HG03066 (cell line): ENCODE measurements at regions not wholly inside any gene's neighbourhood (a gene's known extent, or its start where the extent isn't known, plus 50 kb on each side); places are given as distances from the start of the nearest gene placed in this dataset.
"Not testable (repeated sequence)": the region's sequence is repeated elsewhere in the genome, so short reads cannot be mapped to it uniquely, and the experiment has no call there.

ENCODE experiments used
- ATAC-seq: cut with Tn5 transposase; IDR thresholded peaks from one replicate; pipeline ENCODE4 v1.9.1; 2021; ENCODE audit warnings: low read depth; ENCODE audit not compliant: unreplicated experiment

DNA sequence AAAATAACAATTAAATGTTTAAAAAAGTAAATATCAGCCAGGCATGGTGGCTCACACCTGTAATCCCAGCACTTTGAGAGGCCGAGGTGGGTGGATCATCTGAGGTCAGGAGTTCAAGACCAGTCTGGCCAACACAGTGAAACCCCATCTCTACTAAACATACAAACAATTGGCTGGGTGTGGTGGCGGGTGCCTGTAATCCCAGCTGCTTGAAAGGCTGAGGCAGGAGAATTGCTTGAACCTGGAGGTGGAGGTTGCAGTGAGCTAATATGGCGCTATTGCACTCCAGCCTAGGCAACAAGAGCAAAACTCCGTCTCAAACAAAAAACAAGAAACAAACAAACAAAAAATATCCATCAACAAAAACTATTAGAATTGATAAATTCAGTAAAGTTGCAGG lies 77.5 kb downstream of the SNX5 start:
- ATAC-seq: not testable (repeated sequence)

DNA sequence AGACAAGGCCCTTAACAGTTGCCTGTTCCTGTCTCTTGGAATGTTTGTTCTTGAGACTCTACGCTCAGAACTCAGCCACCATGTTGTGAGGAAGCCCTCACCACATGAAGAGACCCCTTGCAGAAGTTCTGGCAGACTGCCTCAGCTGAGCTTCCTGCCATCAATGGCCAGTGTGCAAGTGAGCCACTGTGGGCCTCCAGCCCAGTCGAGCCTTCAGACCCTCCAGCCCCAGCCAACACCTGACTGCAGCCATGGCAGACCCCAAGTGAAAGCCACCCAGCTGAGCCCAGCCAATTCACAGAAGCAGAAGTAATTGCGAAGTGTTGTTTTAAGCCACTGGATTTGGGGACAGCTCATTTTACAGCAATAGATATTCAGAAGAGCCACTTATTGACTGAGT lies 78.3 kb downstream of the SNX5 start:
- no peak for ATAC-seq

- ATAC-seq: no peak
Measured at GRCh38 chr20:17889226-17889625, 79.4 kb downstream of the SNX5 start.

GRCh38 chr20:17888044-17888443 lies 80.5 kb downstream of the SNX5 start:
- no peak for ATAC-seq

DNA sequence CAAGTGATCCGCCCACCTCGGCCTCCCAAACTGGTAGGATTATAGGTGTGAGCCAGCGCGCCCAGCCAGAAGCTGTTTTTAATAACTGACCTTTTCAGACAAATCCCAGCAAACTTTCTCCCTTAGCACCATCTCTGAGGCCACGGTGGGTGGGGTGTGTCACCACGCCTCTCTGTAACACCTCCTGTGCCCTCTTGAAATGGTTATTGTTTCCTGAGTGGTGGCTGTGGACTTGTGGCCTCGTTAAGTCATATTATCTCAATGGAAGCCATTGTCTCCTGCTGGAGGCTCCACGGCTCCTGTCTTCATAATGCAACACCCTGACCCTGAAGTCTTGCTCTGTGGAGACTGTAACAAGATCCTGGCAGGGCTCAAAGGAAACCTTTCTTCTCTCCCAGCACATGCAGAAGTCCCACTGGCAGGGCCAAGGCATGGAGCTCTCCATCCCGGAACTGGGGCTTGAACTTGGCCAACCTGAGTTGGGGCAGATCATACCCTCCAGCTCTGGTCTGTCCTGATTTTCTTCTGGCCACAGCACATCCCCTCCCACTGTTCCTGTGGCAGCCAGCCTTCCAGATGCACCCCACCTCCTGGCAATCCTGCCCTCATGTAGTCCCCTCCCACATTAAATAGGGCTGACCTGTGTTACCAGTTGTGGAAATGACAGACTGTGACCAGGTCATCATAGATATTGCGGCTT lies 81.1 kb downstream of the SNX5 start:
- no peak for ATAC-seq

DNA sequence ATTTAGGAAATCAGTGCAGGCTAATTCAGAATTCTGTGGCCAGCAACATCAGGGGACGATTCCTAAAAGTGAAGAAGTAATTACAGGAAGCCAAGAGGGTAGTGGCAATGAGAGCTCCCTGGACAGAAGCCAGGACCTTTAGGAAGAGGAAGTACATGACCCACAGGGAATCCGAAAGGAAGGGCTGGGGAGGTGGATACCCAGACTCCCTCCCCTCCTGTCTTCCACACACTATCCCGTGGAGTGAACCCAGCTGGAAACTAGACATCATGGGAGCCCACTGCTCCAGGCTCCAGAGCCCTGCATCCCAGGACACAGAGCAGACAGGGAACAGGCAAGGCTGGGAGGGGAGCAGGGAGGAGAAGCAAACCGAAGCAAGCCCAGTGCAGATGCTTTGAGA lies 83.0 kb downstream of the SNX5 start:
- ATAC-seq: no peak

DNA sequence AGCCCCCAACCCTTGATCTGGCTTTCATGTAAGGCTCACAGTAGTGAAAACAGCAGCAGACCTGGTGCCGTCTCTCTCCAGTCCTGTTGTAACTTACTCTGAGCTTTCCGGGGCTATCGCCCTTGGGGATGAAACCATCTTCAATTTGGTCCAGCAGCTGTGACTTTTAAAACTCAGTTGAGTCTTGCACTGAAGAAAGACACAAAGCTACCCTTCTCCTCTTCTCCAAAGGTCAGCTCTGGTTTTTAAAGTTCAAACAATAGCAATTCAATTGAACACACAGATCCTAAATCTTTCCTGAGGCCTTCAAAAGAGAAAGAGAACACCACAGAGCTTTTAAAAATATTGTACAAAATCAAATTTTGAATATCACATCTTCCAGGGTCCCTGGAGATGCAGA lies 83.5 kb downstream of the SNX5 start:
- ATAC-seq: no peak

- ATAC-seq: no peak
Measured at GRCh38 chr20:17884307-17885003, 84.1 kb downstream of the SNX5 start.

DNA sequence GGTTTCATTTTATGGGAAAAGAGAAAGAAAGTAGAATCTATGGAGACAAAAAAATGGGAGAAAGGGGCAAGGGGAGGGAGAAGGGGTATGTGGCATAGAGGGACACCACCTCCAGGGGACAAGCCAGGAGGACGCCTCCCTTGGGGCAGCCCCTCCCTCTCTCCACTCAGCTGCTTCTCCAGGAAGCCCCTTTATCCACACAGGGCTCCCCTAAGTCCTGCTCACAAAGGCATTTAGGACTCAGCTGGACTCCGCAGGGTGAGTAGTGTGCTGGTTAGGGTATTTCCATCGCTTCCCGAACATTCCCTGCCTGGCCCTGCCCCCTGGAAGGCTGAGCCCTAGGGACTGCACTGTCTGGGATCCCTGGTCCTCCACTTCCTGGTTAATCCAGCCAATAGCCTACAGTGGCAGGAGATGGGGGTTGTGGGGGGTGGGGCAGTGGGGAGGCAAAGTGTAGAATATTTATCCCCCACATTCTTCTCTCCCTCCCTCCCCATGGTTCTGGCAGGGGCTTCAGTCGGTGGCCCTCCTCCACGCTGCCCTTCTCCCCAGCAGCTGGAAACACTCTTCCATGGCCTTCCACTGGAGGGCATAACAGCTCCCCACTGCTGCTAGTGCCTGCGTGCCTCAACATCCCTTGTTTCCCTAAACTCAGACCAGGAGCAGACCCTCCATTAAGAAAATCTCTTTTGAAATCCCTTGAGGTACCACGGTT lies 84.8 kb downstream of the SNX5 start:
- no peak for ATAC-seq

GRCh38 chr20:17882834-17883591 lies 85.6 kb downstream of the SNX5 start:
- ATAC-seq: no peak

DNA sequence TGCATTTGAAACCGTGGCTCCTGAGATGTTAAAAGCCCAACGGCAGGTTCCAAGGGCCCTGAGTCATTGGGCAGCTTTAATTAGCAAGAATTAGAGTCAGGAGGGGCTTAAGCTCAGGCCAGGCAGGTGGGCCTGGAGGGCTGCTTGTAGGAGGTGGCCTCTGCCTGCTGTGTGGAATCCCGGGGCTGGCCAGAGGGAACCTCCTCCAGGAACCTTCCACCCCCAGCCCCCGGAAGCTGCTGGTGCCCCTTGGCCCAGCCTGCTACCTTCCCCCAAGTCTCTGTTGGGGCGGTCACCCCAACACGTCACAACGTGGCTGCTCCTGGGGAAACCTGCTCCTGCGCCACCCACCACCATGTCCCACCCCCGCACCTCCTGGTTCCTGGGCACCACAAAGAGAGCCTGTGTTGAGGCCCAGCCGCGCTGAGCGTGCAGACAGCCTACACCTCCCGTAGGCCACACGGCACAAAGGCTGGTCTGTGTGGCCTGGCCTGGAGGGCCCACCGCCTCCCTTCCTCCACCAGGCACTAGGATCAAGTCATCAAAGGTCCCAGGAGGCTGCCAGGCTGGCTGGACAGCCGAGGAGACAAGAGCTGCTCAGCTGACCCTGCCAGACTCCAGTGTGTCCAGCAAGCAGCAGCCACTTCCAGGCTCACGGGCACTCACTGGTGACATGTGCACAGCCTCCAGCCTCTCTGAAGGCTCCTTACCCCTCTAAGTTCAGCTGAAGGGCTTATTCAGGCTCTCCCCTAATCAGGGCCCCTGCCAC lies 86.3 kb downstream of the SNX5 start:
- no peak for ATAC-seq

- ATAC-seq: no peak
Measured at GRCh38 chr20:17881741-17882064, 86.9 kb downstream of the SNX5 start.

- no peak for ATAC-seq
Measured at GRCh38 chr20:17878912-17879602, 89.5 kb downstream of the SNX5 start.

- no peak for ATAC-seq
Measured at GRCh38 chr20:17878069-17878911, 90.3 kb downstream of the SNX5 start.

DNA sequence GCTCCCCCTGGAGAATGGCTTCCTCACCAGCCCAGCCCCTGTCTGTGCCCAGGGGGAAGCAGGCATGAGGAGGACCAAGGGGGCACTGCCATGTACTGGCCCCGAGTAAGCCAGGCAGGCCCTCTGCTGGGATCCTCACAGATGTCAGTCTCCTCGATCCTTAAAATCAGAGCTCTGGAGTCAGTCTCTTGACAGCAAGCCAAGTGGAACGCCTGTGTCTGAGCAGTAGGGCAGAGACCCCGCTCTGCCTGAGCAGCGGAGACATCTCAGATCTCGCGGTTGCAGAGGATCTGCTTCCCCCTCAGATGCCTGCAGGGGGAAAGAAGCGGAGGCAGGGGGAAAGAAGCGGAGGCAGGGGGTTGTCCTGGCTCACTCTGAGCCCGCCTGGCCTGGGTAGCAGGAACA lies 92.6 kb downstream of the SNX5 start:
- ATAC-seq: no peak

DNA sequence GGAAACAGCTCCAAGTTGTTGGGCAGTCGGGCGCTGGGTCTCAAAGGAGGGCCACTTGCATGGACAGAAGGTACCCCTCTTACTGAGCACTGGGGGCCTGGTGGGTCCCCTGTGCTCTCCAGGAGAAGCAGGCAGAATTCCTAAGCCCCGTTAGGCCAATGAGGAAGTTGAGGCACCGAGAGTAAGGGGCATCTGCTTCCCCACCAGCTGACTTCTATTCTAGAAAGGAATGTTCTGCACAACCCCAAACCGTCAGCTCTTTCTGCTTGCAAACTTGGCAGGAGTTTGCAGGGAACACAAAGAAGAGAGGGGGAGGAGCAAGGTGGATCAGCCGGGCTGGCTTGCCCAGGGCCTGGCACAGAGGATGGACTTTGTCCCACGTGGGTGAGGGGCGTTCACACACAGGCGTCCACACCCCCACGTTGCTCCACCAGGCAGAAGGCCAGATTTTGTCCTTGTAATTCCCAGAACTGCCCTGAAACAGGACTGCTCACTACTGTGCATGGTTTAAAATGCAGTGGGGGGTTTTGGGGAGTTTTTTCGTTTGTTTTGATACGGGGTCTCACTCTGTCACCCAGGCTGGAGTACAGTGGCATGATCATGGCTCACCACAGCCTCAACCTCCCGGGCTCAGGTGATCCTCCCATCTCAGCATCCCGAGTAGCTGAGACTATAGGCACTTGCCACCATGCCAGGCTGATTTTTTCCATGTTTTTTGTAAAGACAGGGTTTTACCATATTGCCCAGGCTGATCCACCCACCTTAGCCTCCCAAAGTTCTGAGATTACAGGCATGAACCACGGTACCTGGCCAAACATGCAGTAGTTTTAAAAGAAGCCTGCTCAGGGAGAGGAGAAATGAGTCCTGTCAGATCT lies 93.3 kb downstream of the SNX5 start:
- no peak for ATAC-seq

DNA sequence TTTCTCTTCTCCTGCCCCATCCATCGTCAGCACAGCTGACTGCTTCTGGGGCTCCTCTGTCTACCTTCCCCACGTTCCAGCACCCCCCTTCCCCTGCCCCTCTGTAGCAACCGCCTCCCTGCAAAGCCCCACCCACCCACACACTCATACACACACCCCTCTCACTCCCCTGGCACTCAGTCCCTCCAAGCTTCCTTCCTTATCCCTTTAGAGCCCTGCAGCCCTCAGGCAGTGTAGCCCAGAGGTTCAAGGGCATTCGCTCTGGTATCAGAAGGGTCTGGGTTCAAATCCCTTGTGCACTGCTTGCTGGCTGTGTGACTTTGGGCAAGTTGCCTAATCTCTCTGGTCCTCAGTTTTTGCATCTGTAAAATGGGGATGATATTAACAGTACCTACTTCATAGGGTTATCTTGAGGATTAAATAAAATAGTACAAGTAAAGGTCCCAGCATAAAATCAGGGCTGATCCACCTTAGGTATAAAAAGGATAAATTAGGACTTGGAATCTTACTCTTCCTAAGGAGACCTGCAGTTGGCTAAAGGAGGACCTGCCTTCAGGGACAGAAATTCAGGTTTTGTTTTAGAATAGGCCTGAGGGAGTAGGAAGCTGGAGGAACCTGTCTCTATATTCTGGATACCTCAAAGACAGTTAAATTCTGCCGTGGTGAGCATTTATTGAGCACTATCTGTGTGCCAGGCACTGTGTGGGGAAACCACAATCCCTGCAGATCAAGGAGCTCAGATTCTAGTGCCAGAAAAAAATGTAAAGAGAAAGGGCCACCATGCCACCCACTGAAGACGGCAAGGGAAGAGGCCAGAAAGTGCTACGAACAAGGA lies 94.1 kb downstream of the SNX5 start:
- no peak for ATAC-seq
